Upper lobe of right lung (tissue), 1 donor: ENCODE measurements at regions not wholly inside any gene's neighbourhood (a gene's known extent, or its start where the extent isn't known, plus 50 kb on each side); places are given as distances from the start of the nearest gene placed in this dataset.
"Not testable (repeated sequence)": the region's sequence is repeated elsewhere in the genome, so short reads cannot be mapped to it uniquely, and the experiment has no call there.

Source experiments
- ATAC-seq: fragments of 200-7000 bp; cut with Tn5 transposase; one replicate; pipeline ENCODE4 v1.9.1; 2020; ENCODE audit warnings: mild to moderate bottlenecking, moderate library complexity
- DNase-seq: peaks from one replicate; pipeline ENCODE4 v3.0.0-alpha.2; 2020
- H3K27ac ChIP-seq: fragments of 200-600 bp; one replicate; pipeline ENCODE4 v1.8.0; 2022
- H3K27me3 ChIP-seq: fragments of 200-600 bp; one replicate; pipeline ENCODE4 v1.8.0; 2022; ENCODE audit warnings: mild to moderate bottlenecking
- H3K36me3 ChIP-seq: fragments of 200-600 bp; one replicate; pipeline ENCODE4 v1.8.0; 2022
- H3K4me1 ChIP-seq: fragments of 200-600 bp; one replicate; pipeline ENCODE4 v1.8.0; 2022
- H3K4me3 ChIP-seq: fragments of 200-600 bp; one replicate; pipeline ENCODE4 v1.8.0; 2022; ENCODE audit warnings: mild to moderate bottlenecking
- H3K9me3 ChIP-seq: fragments of 200-600 bp; one replicate; pipeline ENCODE4 v1.8.0; 2022
- intact Hi-C: fragments of 100-400 bp; cut with DNase I; formaldehyde crosslinking; loops from one replicate; pipeline ENCODE4 v1.11.0; 2022
- TF ChIP-seq, protein P1 (sequence below): fragments of 200-600 bp; IDR thresholded peaks from one replicate; pipeline ENCODE4 v1.8.0; 2022; ENCODE audit warnings: antibody characterized with exemption
- donor health status: DM: no; HTN: yes; CAD: no; lungs with severe emphysema.

DNA sequence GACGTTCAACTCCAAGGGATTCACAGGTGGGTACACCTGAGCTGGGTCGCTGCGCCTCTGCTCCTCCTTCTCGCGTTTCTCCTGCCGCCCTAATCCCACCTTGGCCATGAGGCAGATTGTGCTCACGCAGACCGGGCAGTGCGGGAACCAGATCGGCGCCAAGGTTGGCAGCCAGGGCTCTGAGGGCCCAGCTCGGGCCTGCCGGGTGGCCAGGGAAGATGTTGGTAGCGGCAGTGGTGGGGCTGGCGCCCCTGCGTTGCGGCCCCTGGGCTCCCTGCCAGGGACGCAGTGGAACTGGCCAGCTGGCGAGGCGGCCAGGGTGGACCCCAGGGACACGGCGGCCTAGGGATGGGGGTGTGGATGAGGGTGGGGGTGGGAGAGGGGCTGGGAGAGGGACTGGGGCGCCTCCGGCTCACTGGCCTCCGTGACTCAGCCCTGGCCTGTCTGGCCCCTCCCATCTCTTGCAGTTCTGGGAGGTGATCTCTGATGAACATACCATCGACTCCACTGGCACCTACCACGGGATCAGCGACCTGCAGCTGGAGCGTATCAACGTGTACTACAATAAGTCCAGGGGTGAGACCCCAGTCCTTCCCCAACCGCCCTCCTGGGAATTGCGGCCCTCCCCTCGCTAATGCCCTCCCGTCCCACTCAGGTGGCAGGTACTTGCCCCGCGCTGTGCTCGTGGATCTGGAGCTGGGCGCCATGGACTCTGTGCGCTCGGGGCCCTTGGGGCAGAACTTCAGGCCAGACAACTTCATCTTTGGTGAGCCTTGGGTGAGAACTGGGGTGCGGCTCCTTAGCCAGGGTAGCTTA is 114.9 kb upstream of the ALG10B start:
- H3K4me1 ChIP-seq, result no peaks in the 10 kb centered on the region
- TF ChIP-seq, protein P1, sequence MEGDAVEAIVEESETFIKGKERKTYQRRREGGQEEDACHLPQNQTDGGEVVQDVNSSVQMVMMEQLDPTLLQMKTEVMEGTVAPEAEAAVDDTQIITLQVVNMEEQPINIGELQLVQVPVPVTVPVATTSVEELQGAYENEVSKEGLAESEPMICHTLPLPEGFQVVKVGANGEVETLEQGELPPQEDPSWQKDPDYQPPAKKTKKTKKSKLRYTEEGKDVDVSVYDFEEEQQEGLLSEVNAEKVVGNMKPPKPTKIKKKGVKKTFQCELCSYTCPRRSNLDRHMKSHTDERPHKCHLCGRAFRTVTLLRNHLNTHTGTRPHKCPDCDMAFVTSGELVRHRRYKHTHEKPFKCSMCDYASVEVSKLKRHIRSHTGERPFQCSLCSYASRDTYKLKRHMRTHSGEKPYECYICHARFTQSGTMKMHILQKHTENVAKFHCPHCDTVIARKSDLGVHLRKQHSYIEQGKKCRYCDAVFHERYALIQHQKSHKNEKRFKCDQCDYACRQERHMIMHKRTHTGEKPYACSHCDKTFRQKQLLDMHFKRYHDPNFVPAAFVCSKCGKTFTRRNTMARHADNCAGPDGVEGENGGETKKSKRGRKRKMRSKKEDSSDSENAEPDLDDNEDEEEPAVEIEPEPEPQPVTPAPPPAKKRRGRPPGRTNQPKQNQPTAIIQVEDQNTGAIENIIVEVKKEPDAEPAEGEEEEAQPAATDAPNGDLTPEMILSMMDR, result no peak
- H3K4me3 ChIP-seq, result no peak overlapping the region
- H3K36me3 ChIP-seq, result no peaks in the 10 kb centered on the region
- DNase-seq (no peak), ATAC-seq (no peak)
- H3K27me3 ChIP-seq, result no peaks in the 10 kb centered on the region
- intact Hi-C loops, result no loop called here
- H3K27ac ChIP-seq, result no peak overlapping the region
- no peaks in the 10 kb centered on the region for H3K9me3 ChIP-seq

DNA sequence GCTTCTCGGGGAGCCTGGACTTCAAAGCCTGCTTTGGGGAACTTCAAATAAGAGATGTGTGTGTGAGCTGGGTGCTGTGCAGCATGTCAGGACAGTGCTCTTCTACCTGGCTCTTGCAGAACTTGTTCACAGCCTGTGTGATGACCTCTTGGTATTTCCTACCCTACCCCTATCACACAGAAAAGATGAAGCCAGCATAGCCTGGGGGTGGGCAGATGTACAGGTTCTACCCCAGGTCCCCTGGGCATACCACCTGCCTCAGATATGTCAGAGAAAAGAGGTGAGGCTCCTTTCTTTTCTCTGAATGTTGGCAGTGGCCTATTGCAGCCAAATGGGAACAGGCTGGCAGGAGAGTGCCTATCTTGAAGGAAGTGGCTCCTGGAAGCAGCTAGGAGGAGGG is 111.7 kb upstream of the ALG10B start:
- intact Hi-C loops, result no loop called here

DNA sequence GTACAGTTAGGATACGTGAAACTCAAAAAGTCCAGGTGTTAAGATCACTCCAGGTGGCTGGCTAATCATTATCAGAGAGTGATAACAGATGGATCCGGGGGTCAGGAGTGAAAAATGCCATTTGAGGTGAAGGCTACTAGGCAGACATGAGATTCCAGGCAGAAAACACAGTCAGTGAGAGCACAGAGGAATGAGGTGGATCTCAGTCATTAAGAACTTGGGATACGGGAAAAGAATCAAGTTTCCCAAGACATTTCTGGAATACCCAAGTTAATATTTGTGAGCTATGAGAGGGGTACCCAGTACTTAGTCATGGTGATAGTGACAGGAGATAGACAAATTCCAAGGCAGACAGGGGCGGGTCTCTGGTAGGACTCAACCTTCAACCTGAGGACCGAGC is 94.6 kb upstream of the ALG10B start:
- no peaks in the 10 kb centered on the region for H3K4me1 ChIP-seq
- DNase-seq (no peak), ATAC-seq (no peak)
- TF ChIP-seq, protein P1, result no peak
- intact Hi-C loops, result no loop called here
- no peak overlapping the region for H3K27ac ChIP-seq
- no peak overlapping the region for H3K4me3 ChIP-seq
- H3K27me3 ChIP-seq, result no peaks in the 10 kb centered on the region
- H3K36me3 ChIP-seq, result no peaks in the 10 kb centered on the region
- no peaks in the 10 kb centered on the region for H3K9me3 ChIP-seq

More for the DNA sequence above, 111.7 kb upstream of the ALG10B start:
- Histone ChIP-seq H3K36me3 (no peaks in the 10 kb centered on the region), H3K4me3 (no peak overlapping the region), H3K27me3 (no peaks in the 10 kb centered on the region), H3K4me1 (no peaks in the 10 kb centered on the region), H3K9me3 (no peaks in the 10 kb centered on the region), H3K27ac (no peak overlapping the region)
- no peak for ATAC-seq
- TF ChIP-seq, protein P1, result no peak
- no peak for DNase-seq

DNA sequence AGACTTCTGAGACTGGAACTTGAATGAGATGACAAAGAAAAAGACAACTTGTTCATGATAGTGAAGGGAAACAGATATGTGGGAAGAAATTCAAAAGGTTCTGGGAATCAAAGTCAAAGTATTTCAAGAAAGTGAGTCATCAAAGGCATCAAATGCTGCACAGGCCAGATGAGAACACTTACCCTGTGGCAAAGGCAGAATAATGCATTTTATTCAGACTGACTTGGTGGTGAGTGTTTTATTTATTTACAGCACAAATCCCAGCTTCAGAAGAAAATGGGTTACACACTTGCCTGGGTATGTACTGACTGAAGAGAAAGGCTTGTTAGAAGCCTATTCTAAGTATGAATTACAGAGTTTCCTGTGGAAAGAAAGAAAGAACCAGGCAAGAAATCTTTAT is 78.2 kb upstream of the ALG10B start:
- H3K4me3 ChIP-seq, H3K4me1 ChIP-seq, DNase-seq, ATAC-seq, H3K36me3 ChIP-seq, H3K9me3 ChIP-seq, H3K27me3 ChIP-seq, H3K27ac ChIP-seq, intact Hi-C loops: not testable (repeated sequence)

DNA sequence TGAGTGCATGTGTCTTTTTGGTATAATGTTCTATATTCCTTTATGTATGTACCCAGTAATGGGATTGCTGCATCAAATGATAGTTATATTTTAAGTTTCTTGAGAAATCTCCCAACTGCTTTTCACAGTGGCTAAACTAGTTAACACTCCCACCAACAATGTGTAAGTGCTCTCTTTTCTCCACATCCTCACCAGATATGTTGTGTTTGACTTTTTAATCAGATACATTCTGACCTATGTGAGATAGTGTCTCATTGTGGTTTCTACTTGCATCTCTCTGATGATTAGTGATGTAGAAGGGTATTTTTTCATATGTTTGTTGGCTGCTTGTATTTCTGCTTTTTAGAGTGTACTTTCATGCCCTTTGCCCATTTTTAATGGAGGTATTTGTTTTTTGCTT is 62.8 kb upstream of the ALG10B start:
- no peaks in the 10 kb centered on the region for H3K9me3 ChIP-seq
- DNase-seq (no peak), ATAC-seq (no peak)
- H3K4me3 ChIP-seq, result no peak overlapping the region
- no peaks in the 10 kb centered on the region for H3K36me3 ChIP-seq
- H3K4me1 ChIP-seq, result no peaks in the 10 kb centered on the region
- intact Hi-C loops, result no loop called here
- H3K27ac ChIP-seq, result no peak overlapping the region
- TF ChIP-seq, protein P1, result no peak
- H3K27me3 ChIP-seq, result no peaks in the 10 kb centered on the region

DNA sequence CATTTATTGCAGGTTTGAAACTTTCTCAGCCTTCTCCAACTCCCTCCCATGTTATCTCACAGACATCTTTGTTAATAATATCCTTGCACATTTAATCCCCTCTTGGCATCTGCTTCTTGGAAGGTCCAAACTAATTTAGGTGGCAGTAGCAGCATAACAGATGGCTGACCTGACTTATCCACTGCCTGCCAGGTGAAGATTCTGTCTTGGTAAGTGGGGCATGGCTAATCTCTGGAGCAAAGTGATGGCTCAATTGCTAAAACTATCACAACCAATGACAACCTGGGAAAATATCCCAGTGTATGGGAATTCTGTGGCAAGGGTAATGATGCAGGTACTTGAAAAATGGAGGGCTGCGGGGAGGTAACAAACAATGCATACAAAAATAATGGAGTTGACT is 58.2 kb upstream of the ALG10B start:
- DNase-seq (no peak), ATAC-seq (no peak)
- Histone ChIP-seq H3K9me3 (no peaks in the 10 kb centered on the region), H3K27me3 (no peaks in the 10 kb centered on the region), H3K27ac (no peak overlapping the region), H3K4me3 (no peak overlapping the region), H3K4me1 (no peaks in the 10 kb centered on the region), H3K36me3 (no peaks in the 10 kb centered on the region)
- intact Hi-C loops, result no loop called here
- TF ChIP-seq, protein P1, result no peak
